ENCODE measurements at regions not wholly inside any gene's neighbourhood (a gene's known extent, or its start where the extent isn't known, plus 50 kb on each side); places are given as distances from the start of the nearest gene placed in this dataset.

DNA sequence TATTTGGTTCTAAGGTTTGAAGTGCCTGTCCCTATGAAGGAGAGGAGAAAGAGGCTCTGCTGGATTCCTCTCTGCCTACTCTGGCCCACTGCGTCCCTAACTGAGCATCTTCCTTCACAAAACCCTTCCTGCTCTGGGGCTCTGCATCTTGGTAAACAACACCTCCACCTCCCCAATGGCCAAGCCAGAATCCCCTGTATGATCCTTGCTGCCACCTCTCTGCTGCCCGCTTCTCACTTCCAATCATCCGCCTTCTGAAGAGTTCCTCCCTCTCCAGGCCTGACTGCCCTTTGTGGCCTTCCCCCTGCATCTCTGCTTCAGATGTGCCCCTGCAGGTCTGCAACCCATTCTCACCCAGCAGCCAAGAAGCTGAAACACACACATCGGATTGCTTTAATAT, 110.6 kb upstream of the RPH3A start:
- H3K4ac ChIP-seq (ENCODE audit: low read depth, low read length): no peak overlapping the region
- ATAC-seq (ENCODE audit: low read depth) (no peak), DNase-seq (no peak)
- no peaks in the 10 kb centered on the region for H3K9me3 ChIP-seq (ENCODE audit: control insufficient read depth, insufficient read depth, low read length)
- no peak overlapping the region for H3K18ac ChIP-seq (ENCODE audit: low read depth, low read length)
- BruUV-seq (replicated peaks): no TSS peak
- no peak overlapping the region for H2AFZ ChIP-seq (replicated peaks; ENCODE audit: low read length, poor library complexity)
- no CpG with 5 or more reads among the region's 4 CpGs for WGBS, 2 experiments (ENCODE audit: extremely low coverage in 2 of 2, insufficient read length in 1 of 2)
- intact Hi-C loops (cut with micrococcal nuclease) (no loop called here), dilution Hi-C loops (cut with HindIII; ENCODE audit: low sequenced_read_pairs, unreplicated experiment) (no loop called here), in situ Hi-C loops (cut with MboI; ENCODE audit: low sequenced_read_pairs) (no loop called here)
- POLR2A ChIA-PET (ENCODE audit: unreplicated experiment): no interaction called here
- H3K9me1 ChIP-seq (ENCODE audit: insufficient read depth, low read length): no peaks in the 10 kb centered on the region
- H3K79me1 ChIP-seq (ENCODE audit: low read depth in 1 of 2, low read length in 2 of 2): no peaks in the 10 kb centered on the region
- no peaks in the 10 kb centered on the region for H4K20me1 ChIP-seq (ENCODE audit: insufficient read depth, low read length)
- no peak overlapping the region for H3K4me3 ChIP-seq (ENCODE audit: insufficient read depth, low read depth, low read length)
- H4K8ac ChIP-seq (ENCODE audit: low read depth in 2 of 2, low read length in 2 of 2): no peak overlapping the region
- no peak overlapping the region for H3K23ac ChIP-seq (ENCODE audit: low read depth, low read length)
- no peak overlapping the region for H3K56ac ChIP-seq (ENCODE audit: extremely low read depth, insufficient read depth, low read length)
- H2BK20ac ChIP-seq (ENCODE audit: low read depth, low read length): no peak overlapping the region
- no peak overlapping the region for H2BK120ac ChIP-seq (ENCODE audit: low read depth, low read length)
- H2AK5ac ChIP-seq (ENCODE audit: low read depth, low read length): no peak overlapping the region
- no peak overlapping the region for H3K14ac ChIP-seq (replicated peaks; ENCODE audit: low read depth, low read length)
- H4K91ac ChIP-seq (ENCODE audit: insufficient read depth, low read depth, low read length): no peak overlapping the region
- TF ChIP-seq CEBPB (IDR thresholded peaks at IDR 0.05; ENCODE audit: low read depth, low read length) (no peak), MXI1 (IDR thresholded peaks at IDR 0.05; ENCODE audit: borderline replicate concordance, low read depth, low read length) (no peak), CHD1 (IDR thresholded peaks at IDR 0.05; ENCODE audit: low read depth, low read length) (no peak), RAD21 (IDR thresholded peaks at IDR 0.05; ENCODE audit: low read length) (no peak), NFE2L2 (IDR thresholded peaks at IDR 0.05; ENCODE audit: low read depth, low read length) (no peak), SMC3 (IDR thresholded peaks at IDR 0.05; ENCODE audit: low read depth, low read length) (no peak), MAZ (IDR thresholded peaks at IDR 0.05; ENCODE audit: borderline replicate concordance, low read depth, low read length) (no peak), BHLHE40 (IDR thresholded peaks at IDR 0.05; ENCODE audit: low read depth, low read length) (no peak), POLR2A (IDR thresholded peaks at IDR 0.05; ENCODE audit: low read depth, low read length) (no peak), MAFK (IDR thresholded peaks at IDR 0.05; ENCODE audit: low read depth, low read length) (no peak), RFX5 (IDR thresholded peaks at IDR 0.05; ENCODE audit: low read depth, low read length) (no peak)
- TF ChIP-seq, protein P1, sequence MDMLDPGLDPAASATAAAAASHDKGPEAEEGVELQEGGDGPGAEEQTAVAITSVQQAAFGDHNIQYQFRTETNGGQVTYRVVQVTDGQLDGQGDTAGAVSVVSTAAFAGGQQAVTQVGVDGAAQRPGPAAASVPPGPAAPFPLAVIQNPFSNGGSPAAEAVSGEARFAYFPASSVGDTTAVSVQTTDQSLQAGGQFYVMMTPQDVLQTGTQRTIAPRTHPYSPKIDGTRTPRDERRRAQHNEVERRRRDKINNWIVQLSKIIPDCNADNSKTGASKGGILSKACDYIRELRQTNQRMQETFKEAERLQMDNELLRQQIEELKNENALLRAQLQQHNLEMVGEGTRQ (IDR thresholded peaks at IDR 0.05; ENCODE audit: low read depth, low read length): no peak
- TF ChIP-seq, protein P2, sequence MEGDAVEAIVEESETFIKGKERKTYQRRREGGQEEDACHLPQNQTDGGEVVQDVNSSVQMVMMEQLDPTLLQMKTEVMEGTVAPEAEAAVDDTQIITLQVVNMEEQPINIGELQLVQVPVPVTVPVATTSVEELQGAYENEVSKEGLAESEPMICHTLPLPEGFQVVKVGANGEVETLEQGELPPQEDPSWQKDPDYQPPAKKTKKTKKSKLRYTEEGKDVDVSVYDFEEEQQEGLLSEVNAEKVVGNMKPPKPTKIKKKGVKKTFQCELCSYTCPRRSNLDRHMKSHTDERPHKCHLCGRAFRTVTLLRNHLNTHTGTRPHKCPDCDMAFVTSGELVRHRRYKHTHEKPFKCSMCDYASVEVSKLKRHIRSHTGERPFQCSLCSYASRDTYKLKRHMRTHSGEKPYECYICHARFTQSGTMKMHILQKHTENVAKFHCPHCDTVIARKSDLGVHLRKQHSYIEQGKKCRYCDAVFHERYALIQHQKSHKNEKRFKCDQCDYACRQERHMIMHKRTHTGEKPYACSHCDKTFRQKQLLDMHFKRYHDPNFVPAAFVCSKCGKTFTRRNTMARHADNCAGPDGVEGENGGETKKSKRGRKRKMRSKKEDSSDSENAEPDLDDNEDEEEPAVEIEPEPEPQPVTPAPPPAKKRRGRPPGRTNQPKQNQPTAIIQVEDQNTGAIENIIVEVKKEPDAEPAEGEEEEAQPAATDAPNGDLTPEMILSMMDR (conservative IDR thresholded peaks at IDR 0.05; ENCODE audit: low read depth, low read length): no peak
- no peak overlapping the region for H3K9ac ChIP-seq (ENCODE audit: low read depth, low read length)
- no peaks in the 10 kb centered on the region for H3K4me1 ChIP-seq (ENCODE audit: control insufficient read depth, insufficient read depth, low read length)
- H3K27me3 ChIP-seq (ENCODE audit: control insufficient read depth, insufficient read depth, low read length): no peaks in the 10 kb centered on the region
- H2BK5ac ChIP-seq (ENCODE audit: low read depth, low read length, poor library complexity, severe bottlenecking): no peak overlapping the region
- no peak overlapping the region for H2AK9ac ChIP-seq (replicated peaks; ENCODE audit: low read depth, low read length, poor library complexity)
- no peak overlapping the region for H3K4me2 ChIP-seq (ENCODE audit: low read depth, low read length)
- H3K27ac ChIP-seq (ENCODE audit: insufficient read depth, low read length): no peak overlapping the region
- no peak overlapping the region for H2BK15ac ChIP-seq (ENCODE audit: low read depth, low read length)
- no peaks in the 10 kb centered on the region for H3K36me3 ChIP-seq (ENCODE audit: control insufficient read depth, insufficient read depth, low read length)
- CTCF ChIA-PET: interaction anchor here (1.1 kb wide), 1 partner anchor 39 kb away, joined by 3 read pairs; no protein-coding TSS in a partner anchor
- no peak overlapping the region for H4K5ac ChIP-seq (ENCODE audit: low read depth, low read length)
